HUES6 (cell line): ENCODE measurements at regions not wholly inside any gene's neighbourhood (a gene's known extent, or its start where the extent isn't known, plus 50 kb on each side); places are given as distances from the start of the nearest gene placed in this dataset.

ENCODE experiments used
- H3K27ac ChIP-seq: 2 replicates; pipeline ENCODE4 v1.7.0; 2013; ENCODE audit warnings: low read depth, mild to moderate bottlenecking, low read length, inconsistent platforms
- H3K27me3 ChIP-seq: 2 replicates; pipeline ENCODE4 v1.6.1; 2013; ENCODE audit warnings: low read length; ENCODE audit not compliant: control insufficient read depth, insufficient read depth
- H3K36me3 ChIP-seq: 2 replicates; pipeline ENCODE4 v1.6.1; 2013; ENCODE audit warnings: low read length; ENCODE audit not compliant: control insufficient read depth, insufficient read depth
- H3K4me1 ChIP-seq: 2 replicates; pipeline ENCODE4 v1.6.1; 2013; ENCODE audit warnings: low read length; ENCODE audit not compliant: control insufficient read depth, insufficient read depth
- H3K4me3 ChIP-seq: 2 replicates; pipeline ENCODE4 v1.5.1; 2013; ENCODE audit warnings: low read depth, low read length
- H3K9ac ChIP-seq: one replicate; pipeline ENCODE4 v1.6.1; 2013; ENCODE audit warnings: mild to moderate bottlenecking, low read length
- H3K9me3 ChIP-seq: 2 replicates; pipeline ENCODE4 v1.6.1; 2013; ENCODE audit warnings: low read depth, low read length; ENCODE audit not compliant: control insufficient read depth, insufficient read depth

DNA sequence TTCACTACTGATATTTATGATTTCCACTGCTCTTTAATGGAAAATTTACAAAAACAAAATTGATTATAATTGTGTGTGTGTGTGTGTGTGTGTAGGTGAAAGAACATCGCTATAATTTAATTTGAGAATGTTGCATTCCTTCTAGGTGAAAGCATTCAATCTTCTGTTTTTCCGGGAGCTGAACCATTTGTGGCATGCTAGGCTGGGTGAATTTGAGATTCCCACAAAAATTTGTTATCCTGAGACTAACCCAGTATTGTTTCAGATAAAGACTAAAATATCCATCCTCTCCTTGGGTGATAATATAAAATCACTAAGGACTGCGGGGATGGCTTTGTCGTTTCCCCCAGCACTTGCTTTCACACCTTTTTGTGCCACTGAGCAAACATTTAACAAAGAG is 911.2 kb upstream of the PIK3C3 start:
- Histone ChIP-seq H3K27me3 (no peaks in the 10 kb centered on the region), H3K27ac (no peak overlapping the region), H3K36me3 (no peaks in the 10 kb centered on the region)

DNA sequence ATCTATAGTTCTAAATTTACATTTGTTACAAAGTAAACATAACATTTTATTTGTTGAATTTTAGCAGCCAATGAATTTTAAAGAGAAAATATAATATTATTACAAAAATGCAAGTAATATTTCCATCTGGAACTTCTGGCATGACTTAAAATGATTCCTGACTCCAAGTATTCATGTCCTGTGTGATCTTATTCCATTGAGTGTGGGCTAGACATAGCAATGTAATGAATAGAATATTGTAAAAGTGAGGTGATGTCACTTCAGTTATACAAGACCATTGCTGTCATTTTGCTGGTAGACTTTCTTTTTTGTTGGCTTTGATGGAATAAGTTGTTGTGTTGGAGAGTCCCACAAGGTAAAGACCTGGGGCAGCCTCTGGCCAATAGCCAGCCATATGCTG is 912.2 kb upstream of the PIK3C3 start:
- Histone ChIP-seq H3K9me3 (no peaks in the 10 kb centered on the region), H3K27ac (no peak overlapping the region), H3K4me3 (no peak overlapping the region), H3K9ac (no peak overlapping the region), H3K27me3 (no peaks in the 10 kb centered on the region), H3K4me1 (no peaks in the 10 kb centered on the region), H3K36me3 (no peaks in the 10 kb centered on the region)

More for the DNA sequence above, 911.2 kb upstream of the PIK3C3 start:
- H3K9me3 ChIP-seq: no peaks in the 10 kb centered on the region
- no peaks in the 10 kb centered on the region for H3K4me1 ChIP-seq
- H3K4me3 ChIP-seq: no peak overlapping the region
- no peak overlapping the region for H3K9ac ChIP-seq

DNA sequence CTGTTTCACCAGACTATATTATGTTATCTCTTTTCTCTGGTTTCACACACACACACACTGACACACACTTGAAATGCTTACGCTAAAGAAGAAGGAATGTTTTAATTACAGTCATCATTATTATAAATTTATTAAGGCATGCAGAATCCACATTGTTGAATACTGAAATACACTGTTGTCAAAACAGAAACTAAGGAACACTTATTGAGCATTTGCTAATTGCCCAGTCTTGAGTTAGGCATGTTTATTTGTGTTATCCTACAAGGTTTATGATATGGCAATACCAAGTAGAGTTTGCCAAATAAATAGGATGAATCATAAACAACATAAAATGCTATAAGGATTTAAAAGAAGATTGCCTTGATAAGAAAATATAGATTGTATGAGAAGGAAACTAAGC is 917.0 kb upstream of the PIK3C3 start:
- Histone ChIP-seq H3K36me3 (no peaks in the 10 kb centered on the region), H3K4me3 (no peak overlapping the region), H3K27me3 (no peaks in the 10 kb centered on the region), H3K27ac (no peak overlapping the region), H3K9ac (no peak overlapping the region), H3K9me3 (no peaks in the 10 kb centered on the region), H3K4me1 (no peaks in the 10 kb centered on the region)

DNA sequence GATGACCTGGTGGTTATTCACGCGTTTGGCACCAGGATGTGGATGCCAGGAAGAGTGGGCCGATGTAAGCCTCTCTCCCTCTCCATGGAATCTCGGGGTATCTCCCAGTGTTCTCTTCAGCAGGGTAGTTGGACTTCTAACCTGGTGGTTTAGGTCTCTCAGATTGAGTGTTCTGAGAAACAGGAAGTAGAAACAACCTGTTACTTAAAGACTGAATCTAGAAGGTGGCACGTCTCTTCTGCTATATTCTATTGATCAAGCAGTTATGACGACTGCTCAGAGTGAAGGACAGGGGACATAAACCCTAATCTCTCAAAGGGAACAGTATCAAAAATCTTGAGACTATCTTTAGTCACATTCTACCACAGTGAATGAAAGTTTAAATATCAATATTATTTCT is 918.7 kb upstream of the PIK3C3 start:
- no peaks in the 10 kb centered on the region for H3K4me1 ChIP-seq
- H3K4me3 ChIP-seq: no peak overlapping the region

DNA sequence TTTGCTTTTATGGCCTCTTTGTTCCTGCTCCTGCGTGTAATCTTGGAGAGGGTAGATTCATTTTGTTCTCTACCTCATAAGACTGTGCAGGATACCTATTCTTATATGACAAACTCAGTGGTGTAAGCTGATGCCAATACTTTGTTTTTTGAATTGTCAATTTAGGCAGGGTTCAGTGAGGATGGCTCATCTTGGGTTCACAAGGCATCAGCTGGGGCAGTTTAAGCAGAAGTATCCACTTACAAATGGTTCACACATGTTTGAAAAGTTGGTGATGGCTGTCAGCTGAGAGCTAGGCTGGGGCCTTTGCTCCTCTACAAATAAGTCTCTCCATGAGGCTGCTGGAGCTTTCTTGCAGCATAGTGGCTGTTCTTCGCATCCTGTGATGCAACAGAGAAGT is 920.6 kb upstream of the PIK3C3 start:
- H3K9me3 ChIP-seq: no peaks in the 10 kb centered on the region
- no peak overlapping the region for H3K27ac ChIP-seq
- H3K4me3 ChIP-seq: no peak overlapping the region
- H3K27me3 ChIP-seq: no peaks in the 10 kb centered on the region
- H3K4me1 ChIP-seq: no peaks in the 10 kb centered on the region
- H3K9ac ChIP-seq: no peak overlapping the region
- no peaks in the 10 kb centered on the region for H3K36me3 ChIP-seq

More for the DNA sequence above, 918.7 kb upstream of the PIK3C3 start:
- no peak overlapping the region for H3K9ac ChIP-seq
- H3K9me3 ChIP-seq: no peaks in the 10 kb centered on the region
- no peak overlapping the region for H3K27ac ChIP-seq
- no peaks in the 10 kb centered on the region for H3K27me3 ChIP-seq
- no peaks in the 10 kb centered on the region for H3K36me3 ChIP-seq

DNA sequence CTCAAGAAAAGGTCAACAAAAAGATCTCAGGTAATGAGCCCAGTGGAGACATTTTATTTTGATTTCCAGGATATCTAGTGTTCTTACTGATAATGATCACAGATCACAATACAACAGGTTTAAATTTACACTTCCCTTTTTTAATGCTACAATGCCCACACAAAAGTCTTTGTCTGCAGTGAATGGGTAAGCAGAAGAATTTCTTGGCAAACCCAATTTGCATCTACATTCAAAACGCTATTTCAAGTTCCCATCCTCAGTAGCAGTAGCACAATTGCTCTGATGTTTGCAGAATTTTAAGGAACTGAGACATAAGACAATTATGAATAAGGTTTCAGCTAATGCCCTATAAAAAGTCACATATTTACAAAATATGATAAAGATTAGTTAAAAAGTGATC is 929.4 kb upstream of the PIK3C3 start:
- H3K4me1 ChIP-seq: peaks cover 4% of the 10 kb centered on the region; the same call in 1 of the 2 replicates
- H3K4me3 ChIP-seq: no peak overlapping the region
- no peak overlapping the region for H3K9ac ChIP-seq
- H3K27me3 ChIP-seq: no peaks in the 10 kb centered on the region
- no peaks in the 10 kb centered on the region for H3K9me3 ChIP-seq
- no peak overlapping the region for H3K27ac ChIP-seq
- no peaks in the 10 kb centered on the region for H3K36me3 ChIP-seq

DNA sequence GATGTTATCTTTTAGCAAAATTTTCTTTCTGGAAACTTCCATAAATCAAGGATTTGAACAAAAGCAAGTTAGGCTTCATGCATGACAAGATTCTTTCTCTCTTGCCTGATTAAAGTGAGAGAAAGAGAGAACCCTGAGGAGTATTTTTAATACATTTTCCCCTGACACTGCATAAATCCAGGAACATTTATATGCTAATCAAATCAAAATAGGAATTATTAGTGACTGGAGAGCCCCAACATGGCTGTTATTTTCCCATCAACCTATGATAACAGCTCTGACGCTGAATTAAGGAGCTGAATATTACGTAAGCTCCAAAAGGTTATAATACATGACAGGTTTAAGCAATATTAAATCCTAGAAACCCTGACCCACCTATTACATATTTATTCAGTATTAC is 930.2 kb upstream of the PIK3C3 start:
- no peaks in the 10 kb centered on the region for H3K36me3 ChIP-seq
- no peaks in the 10 kb centered on the region for H3K9me3 ChIP-seq
- H3K4me3 ChIP-seq: no peak overlapping the region
- no peak overlapping the region for H3K9ac ChIP-seq
- peaks cover 4% of the 10 kb centered on the region; the same call in 1 of the 2 replicates for H3K4me1 ChIP-seq
- H3K27me3 ChIP-seq: no peaks in the 10 kb centered on the region
- no peak overlapping the region for H3K27ac ChIP-seq

DNA sequence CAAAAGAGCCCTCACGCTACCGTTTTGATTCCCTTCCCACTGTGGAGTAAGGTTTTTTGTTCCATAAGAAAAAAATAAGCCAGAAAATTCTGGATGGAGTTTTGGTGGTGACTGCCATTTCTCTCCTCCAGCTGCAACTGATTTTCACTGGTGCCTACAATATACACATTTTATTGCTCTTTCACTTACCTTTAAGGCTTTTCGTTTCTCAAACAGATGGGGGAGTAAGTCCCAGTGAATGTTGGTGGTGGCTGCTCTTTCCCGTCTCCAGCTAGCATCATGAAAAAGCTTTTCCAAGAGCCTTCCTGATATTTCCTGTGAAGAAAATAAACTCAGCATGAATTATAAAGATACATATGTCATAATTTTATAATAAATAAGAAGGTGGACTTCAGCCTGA is 932.5 kb upstream of the PIK3C3 start:
- Histone ChIP-seq H3K9ac (no peak overlapping the region), H3K36me3 (no peaks in the 10 kb centered on the region), H3K9me3 (no peaks in the 10 kb centered on the region; the same call in 1 of the 2 replicates), H3K27me3 (no peaks in the 10 kb centered on the region), H3K4me1 (peaks cover 4% of the 10 kb centered on the region; the same call in 1 of the 2 replicates), H3K4me3 (no peak overlapping the region), H3K27ac (no peak overlapping the region)

DNA sequence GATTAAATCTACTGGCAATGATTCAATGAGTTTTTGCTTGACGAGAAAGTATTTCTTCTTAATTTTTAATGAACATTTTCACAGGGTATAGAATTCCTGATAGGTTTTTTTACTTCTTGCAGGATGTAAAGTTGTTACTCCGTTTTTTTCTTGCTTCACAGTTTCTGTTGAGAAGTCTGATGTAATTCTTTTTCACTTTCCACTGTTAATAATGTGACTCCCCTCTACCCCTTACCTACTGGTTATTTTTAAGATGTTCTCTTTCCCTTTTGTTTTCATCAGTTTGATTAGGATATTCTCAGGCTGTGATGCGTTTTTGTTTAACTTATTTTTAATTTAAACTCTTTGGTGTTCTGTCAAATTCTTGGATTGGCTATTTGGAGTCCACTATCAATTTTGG is 933.9 kb upstream of the PIK3C3 start:
- no peaks in the 10 kb centered on the region; the same call in 1 of the 2 replicates for H3K9me3 ChIP-seq
- H3K36me3 ChIP-seq: no peaks in the 10 kb centered on the region
- no peak overlapping the region for H3K9ac ChIP-seq
- no peaks in the 10 kb centered on the region for H3K27me3 ChIP-seq
- H3K27ac ChIP-seq: no peak overlapping the region
- no peak overlapping the region for H3K4me3 ChIP-seq
- H3K4me1 ChIP-seq: peaks cover 4% of the 10 kb centered on the region; the same call in 1 of the 2 replicates

DNA sequence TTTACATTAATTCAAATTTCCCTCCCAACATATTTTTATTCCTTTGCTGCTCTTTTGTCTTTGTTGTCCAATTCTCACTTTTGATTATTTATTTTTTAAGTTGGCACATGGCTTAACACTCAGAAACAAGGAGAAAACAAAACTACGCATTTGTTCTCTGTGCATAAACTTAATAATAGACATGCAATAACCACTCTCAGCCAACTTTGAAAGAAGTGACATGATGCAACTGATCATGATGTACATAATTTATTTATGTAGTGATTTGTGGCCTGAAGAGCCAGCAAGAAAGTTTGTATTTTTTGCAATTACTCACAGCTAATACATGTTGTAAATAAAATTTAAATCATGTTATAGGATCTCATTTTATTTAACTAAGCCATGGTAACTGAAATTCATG is 942.8 kb upstream of the PIK3C3 start:
- H3K9ac ChIP-seq: no peak overlapping the region
- H3K4me1 ChIP-seq: no peaks in the 10 kb centered on the region
- H3K36me3 ChIP-seq: no peaks in the 10 kb centered on the region
- H3K27me3 ChIP-seq: no peaks in the 10 kb centered on the region
- H3K9me3 ChIP-seq: no peaks in the 10 kb centered on the region
- H3K27ac ChIP-seq: no peak overlapping the region
- H3K4me3 ChIP-seq: no peak overlapping the region

DNA sequence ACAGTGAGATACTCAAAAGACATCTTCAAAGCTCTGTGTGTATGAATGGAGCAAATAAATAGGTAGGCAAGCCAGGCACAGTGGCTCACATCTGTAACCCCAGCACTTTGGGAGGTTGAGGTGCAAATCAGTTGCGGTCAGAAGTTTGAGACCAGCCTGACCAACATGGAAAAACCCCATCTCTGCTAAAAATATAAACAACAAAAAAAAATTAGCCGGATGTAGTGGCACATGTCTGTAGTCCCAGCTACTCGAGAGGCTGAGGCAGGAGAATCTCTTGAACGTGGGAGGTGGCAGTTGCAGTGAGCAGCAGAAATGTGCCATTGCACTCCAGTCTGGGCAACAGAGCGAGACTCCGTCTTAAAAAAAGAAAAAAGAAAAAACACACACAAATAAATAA is 945.1 kb upstream of the PIK3C3 start:
- no peak overlapping the region for H3K27ac ChIP-seq
- no peaks in the 10 kb centered on the region for H3K9me3 ChIP-seq
- H3K36me3 ChIP-seq: no peaks in the 10 kb centered on the region
- H3K4me1 ChIP-seq: no peaks in the 10 kb centered on the region
- H3K9ac ChIP-seq: no peak overlapping the region
- no peaks in the 10 kb centered on the region for H3K27me3 ChIP-seq
- no peak overlapping the region for H3K4me3 ChIP-seq

DNA sequence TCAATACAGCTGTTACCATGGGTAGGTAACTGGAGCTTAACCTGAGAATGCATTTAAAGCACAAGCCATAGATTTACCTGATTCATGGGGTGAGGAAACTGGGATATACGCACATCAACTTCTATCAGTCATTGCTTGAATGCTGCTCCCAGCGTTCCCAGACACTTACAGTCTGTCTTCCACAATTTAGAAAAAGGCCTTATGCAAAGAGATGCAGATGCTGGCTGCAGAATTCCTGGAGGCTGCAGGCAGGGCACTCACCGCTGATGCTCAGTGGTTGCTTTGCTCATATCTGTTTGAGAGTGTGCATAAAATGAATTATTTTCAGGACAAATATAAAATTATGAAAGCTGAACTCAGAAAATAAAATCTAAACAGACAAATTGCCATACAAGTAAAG is 950.7 kb upstream of the PIK3C3 start:
- no peaks in the 10 kb centered on the region for H3K27me3 ChIP-seq
- no peaks in the 10 kb centered on the region for H3K9me3 ChIP-seq
- no peak overlapping the region for H3K27ac ChIP-seq
- no peaks in the 10 kb centered on the region for H3K36me3 ChIP-seq
- no peaks in the 10 kb centered on the region for H3K4me1 ChIP-seq
- no peak overlapping the region for H3K4me3 ChIP-seq
- no peak overlapping the region for H3K9ac ChIP-seq
